PC-9 (cell line): ENCODE measurements at regions not wholly inside any gene's neighbourhood (a gene's known extent, or its start where the extent isn't known, plus 50 kb on each side); places are given as distances from the start of the nearest gene placed in this dataset.

Source experiments
- BruUV-seq: library from RNA; stranded (reverse); fragments of 400-500 nt; replicated peaks from 2 replicates; lab custom pipeline; 2021; lab: Mats Ljungman, UMichigan
- CTCF ChIA-PET: fragments of 300-600 bp; sonication (Branson Sonifier 250); formaldehyde crosslinking; loops from one replicate; lab custom pipeline; 2022; ENCODE audit warnings: antibody characterized with exemption; lab: Charles Lee
- POLR2A ChIA-PET: fragments of 300-600 bp; sonication (Branson Sonifier 250); formaldehyde crosslinking; loops from one replicate; lab custom pipeline; 2022; ENCODE audit warnings: antibody characterized with exemption; ENCODE audit not compliant: unreplicated experiment; lab: Charles Lee
- DNase-seq, 2 experiments: peaks; one replicate each; pipeline versions ENCODE4 v3.0.0 to v3.0.0-alpha.2; 2015 to 2022; ENCODE audit warnings: mixed read lengths in 1 of 2
- H2AFZ ChIP-seq: fragments of 200-600 bp; sonication (generic); 2 replicates; pipeline ENCODE4 v1.8.1; 2017; ENCODE audit warnings: antibody characterized with exemption
- H3F3A ChIP-seq: fragments of 200-600 bp; sonication (generic); 2 replicates; pipeline ENCODE4 v1.8.1; 2017; ENCODE audit warnings: antibody characterized with exemption, mild to moderate bottlenecking, low read depth; ENCODE audit not compliant: insufficient read depth
- H3K27ac ChIP-seq: fragments of 200-600 bp; sonication (generic); 2 replicates; pipeline ENCODE4 v1.6.1; 2016; ENCODE audit warnings: mixed run types
- H3K27me3 ChIP-seq: fragments of 200-600 bp; sonication (generic); 2 replicates; pipeline ENCODE4 v1.6.1; 2016; ENCODE audit warnings: low read depth, mixed run types; ENCODE audit not compliant: insufficient read depth
- H3K36me3 ChIP-seq: fragments of 200-600 bp; sonication (generic); 2 replicates; pipeline ENCODE4 v1.6.1; 2016; ENCODE audit warnings: low read depth, mixed run types
- H3K4me1 ChIP-seq: fragments of 200-600 bp; sonication (generic); replicated peaks from 2 replicates; pipeline ENCODE4 v1.6.1; 2016; ENCODE audit warnings: mixed run types; ENCODE audit not compliant: insufficient read depth
- H3K4me2 ChIP-seq: fragments of 200-600 bp; sonication (generic); 2 replicates; pipeline ENCODE4 v1.6.1; 2017; ENCODE audit warnings: mixed run types
- H3K4me3 ChIP-seq: fragments of 200-600 bp; sonication (generic); 2 replicates; pipeline ENCODE4 v1.6.1; 2016; ENCODE audit warnings: mixed run types
- H3K79me2 ChIP-seq: fragments of 200-600 bp; sonication (generic); 2 replicates; pipeline ENCODE4 v1.6.1; 2017; ENCODE audit warnings: low read depth, mixed run types
- H3K9me2 ChIP-seq: fragments of 200-600 bp; sonication (generic); 2 replicates; pipeline ENCODE4 v1.8.1; 2017; ENCODE audit warnings: mild to moderate bottlenecking; ENCODE audit not compliant: insufficient read depth
- H3K9me3 ChIP-seq: fragments of 200-600 bp; sonication (generic); 2 replicates; pipeline ENCODE4 v1.8.1; 2016; ENCODE audit warnings: low read depth; ENCODE audit not compliant: insufficient read depth
- H4K20me1 ChIP-seq: fragments of 200-600 bp; sonication (generic); 2 replicates; pipeline ENCODE4 v1.8.1; 2017; ENCODE audit not compliant: insufficient read depth
- CTCF ChIP-seq: fragments of 200-600 bp; sonication (generic); conservative IDR thresholded peaks from 2 replicates; pipeline ENCODE4 v1.6.1; 2017; ENCODE audit warnings: mixed run types, antibody characterized with exemption, mild to moderate bottlenecking, moderate library complexity
- EZH2 ChIP-seq: fragments of 200-600 bp; sonication (generic); IDR thresholded peaks from 2 replicates; pipeline ENCODE4 v1.8.0; 2017; ENCODE audit warnings: antibody characterized with exemption, low read depth
- intact Hi-C: fragments of 100-400 bp; cut with micrococcal nuclease; formaldehyde crosslinking; loops from one replicate; pipeline ENCODE4 v1.10.0; 2022; ENCODE audit not compliant: unreplicated experiment

- Histone ChIP-seq H3K4me1 (peaks cover 5% of the 10 kb centered on the region), H3K4me3 (no peak overlapping the region), H3K4me2 (no peak overlapping the region), H3K27ac (no peak overlapping the region), H3K9me3 (no peaks in the 10 kb centered on the region), H3K9me2 (no peaks in the 10 kb centered on the region), H4K20me1 (no peaks in the 10 kb centered on the region), H2AFZ (no peak overlapping the region), H3F3A (no peaks in the 10 kb centered on the region), H3K27me3 (no peaks in the 10 kb centered on the region), H3K36me3 (no peaks in the 10 kb centered on the region), H3K79me2 (no peaks in the 10 kb centered on the region)
- no peak for DNase-seq
- intact Hi-C loops: no loop called here
- TF ChIP-seq EZH2: no peak
- no peak for TF ChIP-seq CTCF
- ChIA-PET POLR2A (no interaction called here), CTCF (interaction anchor here (0.5 kb wide), 1 partner anchor 228 kb away, joined by 3 read pairs; no protein-coding TSS in a partner anchor)
- no TSS peak for BruUV-seq
These were observed 171.7 kb downstream of the MACROH2A1 start for GRCh38 chr5:135227064-135228022.

- Histone ChIP-seq H3K79me2 (no peaks in the 10 kb centered on the region), H3K4me2 (no peak overlapping the region), H3K9me3 (no peaks in the 10 kb centered on the region), H3K4me3 (no peak overlapping the region), H3K36me3 (no peaks in the 10 kb centered on the region), H4K20me1 (no peaks in the 10 kb centered on the region), H3K9me2 (no peaks in the 10 kb centered on the region), H3K27ac (no peak overlapping the region), H2AFZ (no peak overlapping the region), H3K4me1 (peaks cover 14% of the 10 kb centered on the region), H3K27me3 (no peaks in the 10 kb centered on the region), H3F3A (no peaks in the 10 kb centered on the region)
- no peak for TF ChIP-seq EZH2
- no peak for TF ChIP-seq CTCF
- BruUV-seq: no TSS peak
- POLR2A ChIA-PET: no interaction called here
- CTCF ChIA-PET: no interaction called here
- no peak for DNase-seq
- intact Hi-C loops: no loop called here
These were observed 173.0 kb downstream of the MACROH2A1 start for GRCh38 chr5:135225856-135226560.

DNA sequence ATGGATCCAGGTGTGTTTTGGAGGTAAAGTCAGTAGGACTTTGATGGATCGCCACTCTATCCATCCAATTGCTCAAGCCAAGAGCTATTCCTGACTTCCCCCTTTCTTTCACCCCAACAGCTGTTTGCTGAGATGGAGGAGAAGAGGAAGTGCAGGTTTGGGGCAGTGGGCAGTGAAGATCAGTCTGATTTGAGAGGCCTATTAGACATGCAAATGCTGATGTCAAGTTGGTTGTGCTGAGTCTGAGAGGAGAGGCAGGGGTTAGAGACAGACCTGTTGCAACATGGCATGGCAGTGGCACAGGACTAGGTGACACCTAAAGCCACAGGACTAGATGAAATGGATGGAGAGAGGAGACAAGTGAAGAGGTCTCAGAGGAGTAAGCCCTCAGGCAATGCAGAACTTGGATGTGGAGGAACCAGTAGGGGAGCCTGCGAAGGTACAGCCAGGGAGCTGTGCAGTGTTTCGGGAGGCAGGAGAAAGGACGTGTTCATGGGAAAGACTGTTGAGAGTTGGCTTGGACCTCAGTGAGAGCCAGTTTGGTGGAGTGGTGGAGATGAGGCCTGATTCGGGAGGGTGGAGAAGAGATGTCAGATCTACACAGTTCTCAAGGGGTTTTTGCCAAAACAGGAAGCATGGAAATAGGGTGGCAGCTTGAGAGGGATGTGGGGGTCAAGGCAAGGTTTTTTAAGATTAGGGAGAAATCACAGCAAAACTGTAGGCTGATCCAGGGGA is 175.0 kb downstream of the MACROH2A1 start:
- intact Hi-C loops: no loop called here
- Histone ChIP-seq H3K79me2 (no peaks in the 10 kb centered on the region), H3K4me3 (no peak overlapping the region), H4K20me1 (no peaks in the 10 kb centered on the region), H2AFZ (no peak overlapping the region), H3K27ac (no peak overlapping the region), H3K9me2 (no peaks in the 10 kb centered on the region), H3K4me2 (no peak overlapping the region), H3K9me3 (no peaks in the 10 kb centered on the region), H3K36me3 (no peaks in the 10 kb centered on the region), H3K4me1 (peaks cover 14% of the 10 kb centered on the region), H3K27me3 (no peaks in the 10 kb centered on the region), H3F3A (no peaks in the 10 kb centered on the region)
- no peak for TF ChIP-seq CTCF
- TF ChIP-seq EZH2: no peak
- no peak for DNase-seq
- ChIA-PET POLR2A (no interaction called here), CTCF (interaction anchor here (0.5 kb wide), 1 partner anchor 9 kb away, joined by 3 read pairs; no protein-coding TSS in a partner anchor)
- BruUV-seq: no TSS peak
